GM18909 (cell line): ENCODE measurements at regions not wholly inside any gene's neighbourhood (a gene's known extent, or its start where the extent isn't known, plus 50 kb on each side); places are given as distances from the start of the nearest gene placed in this dataset.
"Not testable (repeated sequence)": the region's sequence is repeated elsewhere in the genome, so short reads cannot be mapped to it uniquely, and the experiment has no call there.

Experiments used
- ATAC-seq: cut with Tn5 transposase; IDR thresholded peaks from one replicate; pipeline ENCODE4 v1.9.1; 2021; ENCODE audit warnings: mild to moderate bottlenecking; ENCODE audit not compliant: unreplicated experiment, poor library complexity

GRCh38 chr5:130871346-130872086, 293.5 kb downstream of the HINT1 start:
- peak; percentile 75 for ATAC-seq

GRCh38 chr5:130870691-130871090, 294.4 kb downstream of the HINT1 start:
- ATAC-seq, result no peak

GRCh38 chr5:130868186-130868840, 296.7 kb downstream of the HINT1 start:
- ATAC-seq, result no peak

GRCh38 chr5:130845049-130845765, 319.8 kb downstream of the HINT1 start:
- ATAC-seq, result no peak

- ATAC-seq, result peak; percentile 83
Observed at GRCh38 chr5:130836729-130837649, 328.1 kb downstream of the HINT1 start.

GRCh38 chr5:130817598-130818384, 347.3 kb downstream of the HINT1 start:
- not testable (repeated sequence) for ATAC-seq

- ATAC-seq, result no peak
Observed at GRCh38 chr5:130815246-130815645, 349.8 kb downstream of the HINT1 start.

- no peak for ATAC-seq
Observed at GRCh38 chr5:130808691-130809090, 356.4 kb downstream of the HINT1 start.

- no peak for ATAC-seq
Observed at GRCh38 chr5:130805648-130806047, 359.4 kb downstream of the HINT1 start.

- ATAC-seq, result no peak
Observed at GRCh38 chr5:130805036-130805435, 360.0 kb downstream of the HINT1 start.

GRCh38 chr5:130801963-130802362, 363.1 kb downstream of the HINT1 start:
- ATAC-seq, result no peak

- no peak for ATAC-seq
Observed at GRCh38 chr5:130799015-130799414, 366.0 kb downstream of the HINT1 start.

GRCh38 chr5:130797303-130797702, 367.8 kb downstream of the HINT1 start:
- no peak for ATAC-seq

GRCh38 chr5:130796902-130797301, 368.2 kb downstream of the HINT1 start:
- ATAC-seq, result no peak

GRCh38 chr5:130796032-130796431, 369.0 kb downstream of the HINT1 start:
- ATAC-seq, result no peak

- no peak for ATAC-seq
Observed at GRCh38 chr5:130795037-130795436, 370.0 kb downstream of the HINT1 start.

GRCh38 chr5:130777794-130778193, 387.3 kb downstream of the HINT1 start:
- ATAC-seq, result no peak

GRCh38 chr5:130773813-130774212, 391.2 kb downstream of the HINT1 start:
- ATAC-seq, result no peak

GRCh38 chr5:130762031-130762430, 403.0 kb downstream of the HINT1 start:
- ATAC-seq, result no peak
